Common myeloid progenitor, CD34-positive (primary cell): ENCODE measurements at regions not wholly inside any gene's neighbourhood (a gene's known extent, or its start where the extent isn't known, plus 50 kb on each side); places are given as distances from the start of the nearest gene placed in this dataset.

ENCODE experiments used
- CTCF ChIA-PET: fragments of 350-600 bp; sonication (Branson Sonifier 250); formaldehyde crosslinking; loops from one replicate; lab custom pipeline; 2021; ENCODE audit warnings: antibody characterized with exemption; lab: Charles Lee
- POLR2A ChIA-PET: fragments of 350-600 bp; sonication (Branson Sonifier 250); formaldehyde crosslinking; loops from one replicate; lab custom pipeline; 2021; ENCODE audit warnings: antibody characterized with exemption; lab: Charles Lee
- DNase-seq, 3 donors: peaks; one replicate each; pipeline versions ENCODE4 v3.0.0 to v3.0.0-alpha.2; 2013
- H3K27ac ChIP-seq, 2 experiments: 1 replicate in 1 of 2; 2 replicates in 1 of 2; pipeline ENCODE4 v1.7.0; 2013; ENCODE audit warnings: inconsistent platforms in 2 of 2, low read length in 2 of 2, mild to moderate bottlenecking in 2 of 2, low read depth in 1 of 2, moderate library complexity in 1 of 2; ENCODE audit not compliant: severe bottlenecking in 2 of 2, insufficient read depth in 1 of 2, poor library complexity in 1 of 2
- H3K27me3 ChIP-seq, 5 experiments: replicated peaks in 2 of 5; 1 replicate in 3 of 5; 2 replicates in 2 of 5; pipeline versions ENCODE4 v1.6.1 to v1.7.0; 2013; ENCODE audit warnings: low read length in 4 of 5, mild to moderate bottlenecking in 2 of 5, moderate library complexity in 2 of 5, inconsistent platforms in 1 of 5; ENCODE audit not compliant: insufficient read depth in 5 of 5, control insufficient read depth in 4 of 5
- H3K36me3 ChIP-seq, 4 experiments: 1 replicate in 2 of 4; 2 replicates in 2 of 4; pipeline versions ENCODE4 v1.6.1 to v1.7.0; 2013; ENCODE audit warnings: low read length in 3 of 4, control low read depth in 1 of 4, mild to moderate bottlenecking in 1 of 4; ENCODE audit not compliant: control insufficient read depth in 4 of 4, insufficient read depth in 4 of 4
- H3K4me1 ChIP-seq, 4 experiments: 1 replicate in 3 of 4; 2 replicates in 1 of 4; pipeline versions ENCODE4 v1.6.1 to v1.7.1; 2013; ENCODE audit warnings: low read length in 3 of 4, mild to moderate bottlenecking in 3 of 4, control low read depth in 1 of 4, inconsistent platforms in 1 of 4, moderate library complexity in 1 of 4; ENCODE audit not compliant: control insufficient read depth in 4 of 4, insufficient read depth in 4 of 4; ENCODE audit errors: control extremely low read depth in 1 of 4
- H3K4me3 ChIP-seq, 7 experiments: 1 replicate in 4 of 7; 2 replicates in 3 of 7; pipeline versions ENCODE4 v1.5.1 to v1.7.0; 2013; ENCODE audit warnings: mild to moderate bottlenecking in 7 of 7, low read length in 6 of 7, moderate library complexity in 6 of 7, inconsistent platforms in 2 of 7, low read depth in 2 of 7, control low read depth in 1 of 7; ENCODE audit not compliant: insufficient read depth in 4 of 7, control insufficient read depth in 1 of 7; ENCODE audit errors: extremely low read depth in 1 of 7
- H3K9me3 ChIP-seq, 5 experiments: 1 replicate in 4 of 5; 2 replicates in 1 of 5; pipeline versions ENCODE4 v1.6.1 to v1.7.1; 2013; ENCODE audit warnings: low read length in 4 of 5, mild to moderate bottlenecking in 2 of 5, inconsistent platforms in 1 of 5, low read depth in 1 of 5, moderate library complexity in 1 of 5; ENCODE audit not compliant: control insufficient read depth in 4 of 5, insufficient read depth in 2 of 5; ENCODE audit errors: control extremely low read depth in 1 of 5
- WGBS: methylation state at CpG from one replicate; pipeline ENCODE4 v1.1.5; 2013; ENCODE audit not compliant: insufficient coverage; 5-methylcytosine and 5-hydroxymethylcytosine counted together

DNA sequence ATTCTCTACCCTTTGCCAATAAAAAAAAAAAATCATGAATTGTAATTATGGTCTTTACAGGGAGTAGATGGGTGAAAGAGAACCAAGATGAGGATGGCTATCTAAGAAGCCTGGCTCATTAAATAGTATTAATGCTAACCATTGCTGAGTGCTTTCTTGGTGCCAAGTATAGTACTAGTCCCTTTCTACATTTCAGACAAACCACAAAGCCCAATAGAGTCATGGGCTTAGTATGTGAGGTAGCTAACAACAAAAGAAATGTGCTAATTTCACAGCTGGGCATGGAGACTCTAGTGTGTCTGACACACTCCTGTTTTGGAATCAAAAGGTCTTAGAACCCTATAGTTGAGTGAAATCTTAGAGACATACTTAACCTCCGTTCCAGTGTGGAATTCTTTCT lies 84.5 kb upstream of the ESRRG start:
- no peaks in the 10 kb centered on the region for H3K4me1 ChIP-seq
- H3K27ac ChIP-seq, result no peak overlapping the region
- no peaks in the 10 kb centered on the region for H3K9me3 ChIP-seq
- H3K4me3 ChIP-seq, result no peak overlapping the region
- DNase-seq, result no peak
- ChIA-PET CTCF (no interaction called here), POLR2A (no interaction called here)
- H3K36me3 ChIP-seq, result no peaks in the 10 kb centered on the region
- WGBS, result no CpG with 5 or more reads among the region's 1 CpG
- H3K27me3 ChIP-seq, result no peaks in the 10 kb centered on the region

DNA sequence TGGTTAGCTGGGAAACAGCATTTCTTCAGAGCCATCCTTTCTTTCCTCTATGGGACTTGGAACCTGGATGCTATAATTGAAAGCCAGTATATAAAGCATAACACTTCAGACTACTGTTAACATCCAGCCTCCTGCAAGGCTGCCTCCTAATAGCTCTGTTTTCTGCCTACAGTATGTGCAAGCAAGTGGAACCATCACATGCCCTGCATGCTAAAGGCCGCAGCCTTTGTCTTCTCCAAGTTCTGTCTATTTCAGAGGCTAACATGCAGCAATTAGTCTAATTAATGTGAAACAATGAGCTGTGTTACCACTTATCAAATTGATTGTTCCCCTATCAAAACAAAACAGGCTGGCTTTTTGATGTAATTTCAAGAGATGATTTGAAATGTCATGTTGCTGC lies 82.7 kb upstream of the ESRRG start:
- H3K4me3 ChIP-seq, result no peak overlapping the region
- no peaks in the 10 kb centered on the region for H3K9me3 ChIP-seq
- no CpG with 5 or more reads among the region's 1 CpG for WGBS
- no peaks in the 10 kb centered on the region for H3K36me3 ChIP-seq
- no peak for DNase-seq
- no peaks in the 10 kb centered on the region for H3K27me3 ChIP-seq
- no peaks in the 10 kb centered on the region for H3K4me1 ChIP-seq
- H3K27ac ChIP-seq, result no peak overlapping the region
- POLR2A ChIA-PET, result interaction anchor here (0.6 kb wide), 1 partner anchor 839 kb away, joined by 3 read pairs; no protein-coding TSS in a partner anchor
- CTCF ChIA-PET, result interaction anchor here (0.6 kb wide), 1 partner anchor 631 kb away, joined by 3 read pairs; no protein-coding TSS in a partner anchor

DNA sequence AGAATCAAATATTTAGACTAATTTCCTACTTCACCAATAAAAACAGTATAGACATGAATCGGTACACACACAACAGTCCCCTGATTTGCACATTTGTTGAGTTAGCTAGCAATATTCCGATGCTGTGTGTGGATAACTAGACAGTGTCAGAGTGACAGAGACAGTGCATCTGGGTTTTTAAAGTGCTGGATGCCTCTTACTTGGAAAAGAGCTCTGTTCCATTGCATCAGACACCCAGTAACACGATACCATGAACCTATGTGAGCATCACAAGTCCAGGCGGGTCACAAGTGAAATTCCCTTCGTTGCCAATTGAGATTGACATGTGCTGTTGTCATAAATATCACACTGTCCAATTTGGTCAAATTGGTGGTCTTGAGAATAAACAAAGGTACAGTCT lies 82.0 kb upstream of the ESRRG start:
- WGBS, result 94% methylated on average over 4 of the region's 5 CpGs

DNA sequence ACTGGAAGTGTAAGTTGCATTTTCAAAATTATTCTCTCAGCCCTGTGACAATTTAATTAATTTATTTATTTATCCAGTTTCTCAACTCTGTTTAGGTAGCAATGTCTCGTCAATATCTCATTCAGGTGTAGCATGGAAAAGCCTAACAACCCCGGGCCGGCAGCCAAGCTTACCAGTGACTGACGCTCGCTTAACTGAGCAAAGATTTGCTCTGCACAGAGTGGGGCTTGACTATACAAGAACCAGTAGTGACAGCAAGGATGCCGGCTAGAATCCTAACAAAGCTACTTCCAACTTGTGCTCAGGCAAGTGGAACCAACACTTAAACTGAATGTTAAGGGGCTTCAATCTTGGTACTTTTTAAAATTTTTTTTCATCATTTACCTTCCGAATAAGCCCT lies 80.9 kb upstream of the ESRRG start:
- ChIA-PET CTCF (no interaction called here), POLR2A (no interaction called here)
- Histone ChIP-seq H3K36me3 (no peaks in the 10 kb centered on the region), H3K27ac (no peak overlapping the region), H3K9me3 (no peaks in the 10 kb centered on the region), H3K27me3 (no peaks in the 10 kb centered on the region), H3K4me3 (no peak overlapping the region), H3K4me1 (no peaks in the 10 kb centered on the region)
- no peak for DNase-seq
- WGBS, result 75% methylated on average over 6 of the region's 7 CpGs

More for the DNA sequence above, 82.0 kb upstream of the ESRRG start:
- Histone ChIP-seq H3K27me3 (no peaks in the 10 kb centered on the region), H3K36me3 (no peaks in the 10 kb centered on the region), H3K27ac (no peak overlapping the region), H3K4me3 (no peak overlapping the region), H3K4me1 (no peaks in the 10 kb centered on the region), H3K9me3 (no peaks in the 10 kb centered on the region)
- CTCF ChIA-PET, result interaction anchor here (0.6 kb wide), 1 partner anchor 630 kb away, joined by 3 read pairs; no protein-coding TSS in a partner anchor
- POLR2A ChIA-PET, result no interaction called here
- no peak for DNase-seq

DNA sequence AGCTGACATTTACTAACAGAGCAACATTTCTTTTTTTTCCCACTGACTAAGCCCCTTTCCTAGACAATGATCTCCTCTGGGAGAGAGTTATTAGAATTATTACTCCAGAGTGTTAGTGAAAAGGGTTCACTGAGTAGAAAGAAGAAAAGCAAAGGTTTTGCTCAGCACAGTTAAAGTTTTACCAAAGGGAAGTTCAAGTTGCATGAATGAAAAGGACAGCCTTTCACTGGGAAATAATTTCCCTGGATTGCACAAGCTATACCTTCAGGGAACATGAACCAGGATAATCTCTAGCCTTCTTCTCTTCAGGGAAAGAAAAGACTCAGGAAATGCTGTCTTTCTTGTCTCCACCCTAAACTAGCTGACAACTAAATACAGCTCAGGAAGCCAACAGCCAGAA lies 71.4 kb upstream of the ESRRG start:
- ChIA-PET CTCF (no interaction called here), POLR2A (no interaction called here)
- H3K4me1 ChIP-seq, result no peaks in the 10 kb centered on the region
- H3K27me3 ChIP-seq, result no peaks in the 10 kb centered on the region
- no peak for DNase-seq
- H3K27ac ChIP-seq, result no peak overlapping the region
- no peaks in the 10 kb centered on the region for H3K9me3 ChIP-seq
- H3K4me3 ChIP-seq, result no peak overlapping the region
- H3K36me3 ChIP-seq, result no peaks in the 10 kb centered on the region

DNA sequence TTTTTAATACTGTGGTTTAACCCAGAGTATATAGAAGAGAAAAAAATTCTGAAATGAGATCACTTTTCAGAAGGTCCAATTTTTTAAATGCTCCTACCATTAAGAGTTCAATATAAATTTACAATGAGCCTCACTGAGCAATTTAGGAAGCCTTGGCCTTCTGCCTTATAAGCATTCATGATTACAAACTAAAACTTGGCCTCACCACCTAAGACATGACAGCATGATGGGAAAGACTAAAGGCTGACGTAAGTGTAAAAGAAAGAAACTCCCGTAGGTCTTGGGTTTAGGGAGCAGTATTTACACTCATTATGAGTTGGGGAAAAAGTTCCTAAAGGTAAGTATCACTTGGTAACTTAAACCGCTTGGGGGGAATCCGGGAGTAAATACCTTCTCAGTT lies 70.7 kb upstream of the ESRRG start:
- WGBS, result 100% methylated on average over 1 of the region's 4 CpGs

DNA sequence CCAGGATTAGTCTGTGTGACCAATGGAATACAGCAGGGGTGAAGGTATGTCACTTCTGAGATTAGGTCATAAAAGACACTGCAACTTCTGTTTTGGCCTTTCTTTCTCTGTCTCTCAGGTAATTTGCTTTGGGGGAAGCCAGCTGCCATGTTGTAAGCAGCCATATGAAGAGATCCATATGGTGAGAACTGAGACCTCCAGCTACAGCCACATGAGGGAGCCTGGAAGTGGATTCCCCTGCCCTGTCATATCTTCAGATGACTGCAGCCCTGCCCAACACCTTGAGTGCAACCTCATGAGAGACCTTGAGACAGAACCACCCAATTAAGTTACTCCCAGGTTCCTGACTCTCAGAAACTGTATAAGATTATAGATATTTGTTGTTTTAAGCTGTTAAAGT lies 70.1 kb upstream of the ESRRG start:
- Histone ChIP-seq H3K27ac (no peak overlapping the region), H3K27me3 (no peaks in the 10 kb centered on the region), H3K9me3 (no peaks in the 10 kb centered on the region), H3K4me3 (no peak overlapping the region), H3K4me1 (no peaks in the 10 kb centered on the region), H3K36me3 (no peaks in the 10 kb centered on the region)
- no peak for DNase-seq
- POLR2A ChIA-PET, result no interaction called here
- CTCF ChIA-PET, result no interaction called here

More for the DNA sequence above, 70.7 kb upstream of the ESRRG start:
- Histone ChIP-seq H3K36me3 (no peaks in the 10 kb centered on the region), H3K4me3 (no peak overlapping the region), H3K27me3 (no peaks in the 10 kb centered on the region), H3K4me1 (no peaks in the 10 kb centered on the region), H3K27ac (no peak overlapping the region), H3K9me3 (no peaks in the 10 kb centered on the region)
- no peak for DNase-seq
- POLR2A ChIA-PET, result no interaction called here
- CTCF ChIA-PET, result no interaction called here
